Nephron progenitor cell (in vitro differentiated cells): ENCODE measurements at regions not wholly inside any gene's neighbourhood (a gene's known extent, or its start where the extent isn't known, plus 50 kb on each side); places are given as distances from the start of the nearest gene placed in this dataset.

Source experiments
- DNase-seq: peaks from one replicate; pipeline ENCODE4 v3.0.0; 2021
- H3K27ac Mint-ChIP-seq: 2 replicates; pipeline ENCODE4 v1.8.0; 2021; ENCODE audit warnings: mild to moderate bottlenecking, moderate library complexity, mixed read lengths
- H3K27me3 Mint-ChIP-seq: 2 replicates; pipeline ENCODE4 v1.8.0; 2021; ENCODE audit warnings: mild to moderate bottlenecking, low read depth, mixed read lengths; ENCODE audit not compliant: poor library complexity
- H3K36me3 Mint-ChIP-seq: 2 replicates; pipeline ENCODE4 v1.8.0; 2021; ENCODE audit warnings: low read depth, mixed read lengths
- H3K4me1 Mint-ChIP-seq: 2 replicates; pipeline ENCODE4 v1.8.0; 2021; ENCODE audit warnings: mixed read lengths
- H3K4me3 Mint-ChIP-seq: 2 replicates; pipeline ENCODE4 v1.8.0; 2021; ENCODE audit warnings: mild to moderate bottlenecking, moderate library complexity, mixed read lengths
- H3K9me3 Mint-ChIP-seq: 2 replicates; pipeline ENCODE4 v1.8.0; 2021; ENCODE audit warnings: mild to moderate bottlenecking, moderate library complexity, mixed read lengths
- TF ChIP-seq, protein P1 (sequence below): fragments of 200-600 bp; sonication (generic); IDR thresholded peaks from 2 replicates; pipeline ENCODE4 v1.5.0; 2021; ENCODE audit warnings: antibody characterized with exemption

DNA sequence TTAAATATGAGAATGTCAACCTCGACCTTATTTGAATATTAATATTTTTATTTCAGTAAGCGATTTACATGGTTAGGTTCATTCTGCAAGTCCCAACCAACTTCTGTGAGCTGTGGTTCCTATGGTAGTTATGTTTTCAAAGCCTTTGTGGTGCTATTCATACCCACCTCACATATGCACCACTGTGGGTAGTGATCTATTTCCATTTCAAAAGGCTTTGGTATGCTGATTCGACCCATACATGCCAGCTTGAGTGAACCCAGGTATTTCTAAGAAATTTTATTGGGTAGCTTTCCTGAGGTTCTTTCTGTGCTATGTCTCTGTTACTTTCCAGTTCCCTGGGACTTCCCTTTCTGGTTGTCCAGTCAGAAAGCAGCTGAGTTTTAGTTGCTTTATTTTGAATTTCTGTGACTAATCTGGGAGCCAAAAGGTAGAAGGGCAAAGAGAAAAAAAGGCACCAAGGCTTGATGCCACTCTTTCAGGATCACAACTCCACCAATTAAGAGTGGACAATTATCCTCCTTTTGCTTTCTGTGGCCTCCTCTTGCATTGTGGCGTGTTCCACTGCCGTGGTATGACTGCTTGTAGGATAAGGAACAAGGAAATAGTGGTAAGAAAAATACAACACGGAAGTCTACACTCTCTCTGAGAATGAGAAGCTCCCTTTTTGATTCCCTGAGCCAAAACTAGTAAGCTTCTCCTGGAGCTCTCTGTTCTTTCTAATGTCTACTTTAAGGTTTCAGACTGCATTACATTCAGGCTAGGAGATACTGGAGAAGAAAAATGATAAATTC is 729.1 kb downstream of the NOVA1 start:
- no peaks in the 10 kb centered on the region for H3K36me3 Mint-ChIP-seq

DNA sequence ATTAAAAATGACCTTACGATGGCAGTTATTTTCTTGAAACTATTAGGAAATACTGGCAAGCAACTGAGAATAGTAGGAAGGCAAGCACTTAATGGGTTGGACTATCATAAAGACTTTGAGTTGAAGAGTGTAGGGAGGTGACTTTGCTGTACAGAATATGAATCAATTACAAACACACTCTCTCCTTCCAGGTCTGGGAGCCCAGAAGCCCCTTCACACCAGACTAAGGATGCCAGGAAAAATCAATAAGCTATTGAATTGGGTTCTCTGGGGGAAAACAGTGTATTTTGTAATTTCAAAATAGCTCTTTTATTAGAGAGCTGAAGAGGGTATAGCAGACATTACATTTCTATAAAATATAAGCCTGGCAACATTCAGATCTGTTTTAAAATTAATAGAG is 736.4 kb downstream of the NOVA1 start:
- Mint-ChIP-seq H3K4me1 (no peaks in the 10 kb centered on the region), H3K36me3 (no peaks in the 10 kb centered on the region), H3K27me3 (peaks cover 5% of the 10 kb centered on the region), H3K9me3 (peaks cover 5% of the 10 kb centered on the region), H3K27ac (no peak overlapping the region), H3K4me3 (no peak overlapping the region)
- DNase-seq, result no peak
- TF ChIP-seq, protein P1, sequence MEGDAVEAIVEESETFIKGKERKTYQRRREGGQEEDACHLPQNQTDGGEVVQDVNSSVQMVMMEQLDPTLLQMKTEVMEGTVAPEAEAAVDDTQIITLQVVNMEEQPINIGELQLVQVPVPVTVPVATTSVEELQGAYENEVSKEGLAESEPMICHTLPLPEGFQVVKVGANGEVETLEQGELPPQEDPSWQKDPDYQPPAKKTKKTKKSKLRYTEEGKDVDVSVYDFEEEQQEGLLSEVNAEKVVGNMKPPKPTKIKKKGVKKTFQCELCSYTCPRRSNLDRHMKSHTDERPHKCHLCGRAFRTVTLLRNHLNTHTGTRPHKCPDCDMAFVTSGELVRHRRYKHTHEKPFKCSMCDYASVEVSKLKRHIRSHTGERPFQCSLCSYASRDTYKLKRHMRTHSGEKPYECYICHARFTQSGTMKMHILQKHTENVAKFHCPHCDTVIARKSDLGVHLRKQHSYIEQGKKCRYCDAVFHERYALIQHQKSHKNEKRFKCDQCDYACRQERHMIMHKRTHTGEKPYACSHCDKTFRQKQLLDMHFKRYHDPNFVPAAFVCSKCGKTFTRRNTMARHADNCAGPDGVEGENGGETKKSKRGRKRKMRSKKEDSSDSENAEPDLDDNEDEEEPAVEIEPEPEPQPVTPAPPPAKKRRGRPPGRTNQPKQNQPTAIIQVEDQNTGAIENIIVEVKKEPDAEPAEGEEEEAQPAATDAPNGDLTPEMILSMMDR, result no peak

More for the DNA sequence above, 729.1 kb downstream of the NOVA1 start:
- no peaks in the 10 kb centered on the region for H3K4me1 Mint-ChIP-seq
- no peak overlapping the region for H3K27ac Mint-ChIP-seq
- H3K27me3 Mint-ChIP-seq, result peaks cover under 1% of the 10 kb centered on the region
- H3K4me3 Mint-ChIP-seq, result no peak overlapping the region
- TF ChIP-seq, protein P1, result no peak
- no peaks in the 10 kb centered on the region for H3K9me3 Mint-ChIP-seq
- DNase-seq, result no peak

DNA sequence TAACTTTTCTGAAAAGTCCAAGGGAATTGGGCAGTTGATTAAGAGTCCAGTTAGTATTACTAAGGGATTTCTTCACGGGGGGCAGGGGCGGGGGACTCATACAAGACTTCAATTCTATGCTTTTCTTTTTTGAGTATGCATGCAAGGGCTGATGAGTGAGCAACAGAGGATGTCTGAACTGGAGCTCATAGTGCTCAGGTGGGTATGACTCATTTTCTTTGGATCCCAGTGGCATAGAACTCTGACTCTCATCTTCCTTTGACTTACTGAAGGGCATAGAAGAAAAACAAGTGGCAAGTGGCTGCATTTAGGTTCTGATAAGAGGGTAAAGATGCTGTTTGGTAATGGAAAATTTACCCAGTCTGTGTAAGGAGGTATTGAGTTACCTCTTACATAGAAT is 749.2 kb downstream of the NOVA1 start:
- H3K36me3 Mint-ChIP-seq, result no peaks in the 10 kb centered on the region
- H3K4me1 Mint-ChIP-seq, result peaks cover 13% of the 10 kb centered on the region
- H3K27me3 Mint-ChIP-seq, result no peaks in the 10 kb centered on the region
- no peak overlapping the region for H3K4me3 Mint-ChIP-seq
- DNase-seq, result no peak
- H3K27ac Mint-ChIP-seq, result no peak overlapping the region
- TF ChIP-seq, protein P1, result no peak
- peaks cover 3% of the 10 kb centered on the region for H3K9me3 Mint-ChIP-seq

DNA sequence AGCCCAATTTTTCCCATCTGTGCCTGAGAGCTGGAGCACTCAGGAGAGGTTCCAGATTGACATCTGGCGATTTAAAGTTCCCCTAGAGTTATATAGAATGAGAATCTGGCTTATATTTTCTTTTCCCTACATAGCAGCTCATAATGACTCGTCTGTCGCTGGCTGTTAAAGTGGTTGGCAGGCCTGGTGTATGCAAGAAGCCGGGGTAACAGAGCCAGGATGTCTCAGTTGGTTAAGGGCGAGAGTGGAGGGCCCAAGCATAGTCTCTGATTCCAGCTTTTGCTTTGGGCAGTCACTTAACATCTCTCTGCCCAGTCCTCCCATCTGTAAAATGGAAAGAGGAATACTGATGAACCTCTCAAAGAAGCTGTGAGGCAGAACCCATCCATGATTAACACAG is 751.6 kb downstream of the NOVA1 start:
- H3K27ac Mint-ChIP-seq, result no peak overlapping the region
- DNase-seq, result no peak
- peaks cover 13% of the 10 kb centered on the region for H3K4me1 Mint-ChIP-seq
- no peaks in the 10 kb centered on the region for H3K27me3 Mint-ChIP-seq
- no peak overlapping the region for H3K4me3 Mint-ChIP-seq
- no peaks in the 10 kb centered on the region for H3K36me3 Mint-ChIP-seq
- H3K9me3 Mint-ChIP-seq, result peaks cover under 1% of the 10 kb centered on the region
- TF ChIP-seq, protein P1, result no peak

DNA sequence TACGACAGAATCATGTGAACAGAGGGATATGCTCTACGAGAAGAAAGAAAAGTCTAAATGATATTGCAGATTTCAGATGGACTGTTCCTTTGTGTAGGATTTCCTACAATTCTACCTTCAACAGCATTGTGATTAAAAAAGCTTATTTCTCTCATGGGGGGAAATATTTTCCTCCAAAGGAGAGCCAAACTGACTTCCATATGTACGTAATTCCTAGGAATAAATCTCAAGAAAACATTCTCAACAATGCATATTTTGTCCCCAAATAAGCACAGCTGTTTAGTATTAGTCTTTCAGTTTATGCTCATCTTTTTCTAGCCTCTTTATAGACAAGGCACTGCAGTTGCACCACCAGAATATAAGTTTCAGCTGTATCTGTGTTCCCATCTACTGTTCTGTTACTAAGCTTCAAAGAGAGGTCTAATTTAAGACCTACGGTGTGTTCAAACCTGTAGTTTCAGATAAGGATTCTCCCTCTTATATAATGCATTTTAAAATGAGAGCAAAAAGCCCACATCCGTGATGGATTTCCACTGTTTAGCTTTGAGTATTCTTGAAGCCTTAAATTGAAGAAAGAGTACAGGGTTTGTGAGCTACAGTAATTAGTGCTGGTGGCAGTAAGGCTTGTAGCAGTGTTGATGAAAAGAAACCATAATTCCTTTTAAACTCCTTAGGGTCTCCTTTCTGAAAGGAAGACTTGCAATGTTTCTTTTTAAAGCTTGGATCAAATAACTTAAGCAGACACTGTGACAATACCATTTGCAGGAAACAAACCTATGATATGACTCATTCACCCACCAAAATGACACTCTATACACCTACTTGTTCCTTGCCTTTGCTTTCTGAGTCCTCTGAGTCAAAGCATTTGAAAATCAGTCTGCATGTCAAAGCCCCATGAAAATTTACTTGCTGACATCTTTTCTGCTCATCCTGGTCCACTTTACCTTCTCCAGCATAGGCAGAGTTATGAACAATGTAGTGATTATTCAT is 754.1 kb downstream of the NOVA1 start:
- TF ChIP-seq, protein P1, result no peak
- H3K27me3 Mint-ChIP-seq, result peaks cover 3% of the 10 kb centered on the region
- H3K9me3 Mint-ChIP-seq, result peaks cover 4% of the 10 kb centered on the region
- H3K4me3 Mint-ChIP-seq, result no peak overlapping the region
- no peak for DNase-seq
- no peaks in the 10 kb centered on the region for H3K36me3 Mint-ChIP-seq
- H3K27ac Mint-ChIP-seq, result no peak overlapping the region
- H3K4me1 Mint-ChIP-seq, result no peaks in the 10 kb centered on the region
